ENCODE measurements at regions not wholly inside any gene's neighbourhood (a gene's known extent, or its start where the extent isn't known, plus 50 kb on each side); places are given as distances from the start of the nearest gene placed in this dataset.

- no peak for TF ChIP-seq CTCF (IDR thresholded peaks at IDR 0.05; ENCODE audit: low read depth, low read length, poor library complexity, severe bottlenecking)
- TF ChIP-seq EZH2phosphoT487 (IDR thresholded peaks at IDR 0.05; ENCODE audit: borderline replicate concordance, low read length) = no peak
These were observed 431.8 kb upstream of the MYT1L start for GRCh38 chr2:2762913-2763312.

Measured in DOHH2 (cell line).